GM12891 (cell line): ENCODE measurements at regions not wholly inside any gene's neighbourhood (a gene's known extent, or its start where the extent isn't known, plus 50 kb on each side); places are given as distances from the start of the nearest gene placed in this dataset.

Experiments used
- POLR2A ChIP-seq: IDR thresholded peaks from 2 replicates; pipeline ENCODE4 v1.6.1; 2011; ENCODE audit warnings: low read depth, low read length, control low read depth
- POLR2AphosphoS5 ChIP-seq: IDR thresholded peaks from 2 replicates; pipeline ENCODE4 v1.6.1; 2011; ENCODE audit warnings: low read depth, low read length, control low read depth

DNA sequence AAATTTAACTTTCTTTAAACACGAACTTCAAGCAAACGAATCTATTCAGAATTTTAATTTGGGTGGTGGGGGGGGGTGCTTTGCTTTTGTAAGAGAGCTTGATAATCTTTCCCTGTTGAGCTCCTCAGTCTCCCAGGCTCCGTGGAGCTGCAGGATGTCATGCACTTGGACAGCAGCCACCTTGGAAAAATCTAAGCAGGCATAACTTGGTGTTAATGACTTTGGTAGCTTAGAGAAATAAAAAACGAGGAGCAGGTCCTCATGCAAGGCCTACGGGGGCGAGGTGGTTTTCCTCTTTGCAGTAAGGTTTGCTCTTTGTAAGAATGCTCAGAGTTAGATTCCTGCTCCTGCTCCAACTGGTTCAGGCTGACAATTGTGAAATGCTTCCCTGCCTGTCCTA, 102.3 kb downstream of the EDN1 start:
- TF ChIP-seq POLR2A = no peak
- no peak for TF ChIP-seq POLR2AphosphoS5
